RWPE1 (cell line): ENCODE measurements at regions not wholly inside any gene's neighbourhood (a gene's known extent, or its start where the extent isn't known, plus 50 kb on each side); places are given as distances from the start of the nearest gene placed in this dataset.

Experiments used
- CTCF ChIA-PET: fragments of 350-600 bp; sonication (Branson Sonifier 250); formaldehyde crosslinking; extraction: SDS; loops from one replicate; lab custom pipeline; 2021; lab: Yijun Ruan, JAX
- POLR2A ChIA-PET: fragments of 400-600 bp; formaldehyde crosslinking; extraction: SDS; loops from one replicate; lab custom pipeline; 2020; ENCODE audit warnings: antibody characterized with exemption; ENCODE audit not compliant: low non-redundant PET; lab: Yijun Ruan, JAX
- DNase-seq: peaks from one replicate; pipeline ENCODE4 v3.0.0; 2012; ENCODE audit warnings: low spot score
- H3K27ac ChIP-seq: fragments of 450-650 bp; 2 replicates; pipeline ENCODE4 v1.5.1; 2017
- TF ChIP-seq, protein P1 (sequence below): fragments of 450-650 bp; conservative IDR thresholded peaks from 2 replicates; pipeline ENCODE4 v1.5.1; 2017; ENCODE audit warnings: low read depth, mild to moderate bottlenecking

GRCh38 chr6:80480421-80481157 is 374.1 kb downstream of the BCKDHB start:
- TF ChIP-seq, protein P1, sequence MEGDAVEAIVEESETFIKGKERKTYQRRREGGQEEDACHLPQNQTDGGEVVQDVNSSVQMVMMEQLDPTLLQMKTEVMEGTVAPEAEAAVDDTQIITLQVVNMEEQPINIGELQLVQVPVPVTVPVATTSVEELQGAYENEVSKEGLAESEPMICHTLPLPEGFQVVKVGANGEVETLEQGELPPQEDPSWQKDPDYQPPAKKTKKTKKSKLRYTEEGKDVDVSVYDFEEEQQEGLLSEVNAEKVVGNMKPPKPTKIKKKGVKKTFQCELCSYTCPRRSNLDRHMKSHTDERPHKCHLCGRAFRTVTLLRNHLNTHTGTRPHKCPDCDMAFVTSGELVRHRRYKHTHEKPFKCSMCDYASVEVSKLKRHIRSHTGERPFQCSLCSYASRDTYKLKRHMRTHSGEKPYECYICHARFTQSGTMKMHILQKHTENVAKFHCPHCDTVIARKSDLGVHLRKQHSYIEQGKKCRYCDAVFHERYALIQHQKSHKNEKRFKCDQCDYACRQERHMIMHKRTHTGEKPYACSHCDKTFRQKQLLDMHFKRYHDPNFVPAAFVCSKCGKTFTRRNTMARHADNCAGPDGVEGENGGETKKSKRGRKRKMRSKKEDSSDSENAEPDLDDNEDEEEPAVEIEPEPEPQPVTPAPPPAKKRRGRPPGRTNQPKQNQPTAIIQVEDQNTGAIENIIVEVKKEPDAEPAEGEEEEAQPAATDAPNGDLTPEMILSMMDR, result no peak
- POLR2A ChIA-PET, result no interaction called here
- no peak for DNase-seq
- H3K27ac ChIP-seq, result no peak overlapping the region
- CTCF ChIA-PET, result interaction anchor here (0.7 kb wide), 1 partner anchor 56 kb away, joined by 3 read pairs; no protein-coding TSS in a partner anchor

- CTCF ChIA-PET, result no interaction called here
- POLR2A ChIA-PET, result no interaction called here
- TF ChIP-seq, protein P1, result no peak
- DNase-seq, result no peak
- H3K27ac ChIP-seq, result no peak overlapping the region
Observed at GRCh38 chr6:80478030-80478429, 371.6 kb downstream of the BCKDHB start.

GRCh38 chr6:80477591-80477990 is 371.1 kb downstream of the BCKDHB start:
- ChIA-PET CTCF (interaction anchor here (0.6 kb wide), 1 partner anchor 306 kb away, joined by 3 read pairs; no protein-coding TSS in a partner anchor), POLR2A (no interaction called here)
- no peak for DNase-seq
- TF ChIP-seq, protein P1, result no peak
- no peak overlapping the region for H3K27ac ChIP-seq

GRCh38 chr6:80472271-80472670 is 365.8 kb downstream of the BCKDHB start:
- POLR2A ChIA-PET, result no interaction called here
- no peak for DNase-seq
- TF ChIP-seq, protein P1, result no peak
- H3K27ac ChIP-seq, result no peak overlapping the region
- CTCF ChIA-PET, result interaction anchor here (0.6 kb wide), 1 partner anchor 115 kb away, joined by 3 read pairs; no protein-coding TSS in a partner anchor

DNA sequence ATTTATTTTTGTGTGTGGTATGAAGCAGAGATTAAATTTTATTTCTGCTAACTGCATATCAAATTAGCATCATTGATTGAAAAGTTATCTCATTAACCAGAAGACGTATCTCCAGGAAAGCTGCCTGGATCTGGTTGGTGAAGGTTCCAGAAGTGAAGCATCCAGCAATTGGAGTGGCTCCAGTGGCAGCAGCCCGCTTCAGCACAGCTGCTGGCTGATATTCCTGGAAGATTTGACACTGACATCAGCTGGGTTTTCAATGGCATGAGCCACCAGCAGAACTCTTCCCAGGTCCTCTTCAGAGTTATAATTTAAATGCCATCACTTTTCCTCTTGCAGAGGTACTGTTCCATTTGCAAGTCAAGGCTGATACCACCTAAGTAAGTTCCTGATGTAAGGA is 363.5 kb downstream of the BCKDHB start:
- ChIA-PET CTCF (no interaction called here), POLR2A (no interaction called here)
- DNase-seq, result no peak
- TF ChIP-seq, protein P1, result no peak
- H3K27ac ChIP-seq, result no peak overlapping the region

DNA sequence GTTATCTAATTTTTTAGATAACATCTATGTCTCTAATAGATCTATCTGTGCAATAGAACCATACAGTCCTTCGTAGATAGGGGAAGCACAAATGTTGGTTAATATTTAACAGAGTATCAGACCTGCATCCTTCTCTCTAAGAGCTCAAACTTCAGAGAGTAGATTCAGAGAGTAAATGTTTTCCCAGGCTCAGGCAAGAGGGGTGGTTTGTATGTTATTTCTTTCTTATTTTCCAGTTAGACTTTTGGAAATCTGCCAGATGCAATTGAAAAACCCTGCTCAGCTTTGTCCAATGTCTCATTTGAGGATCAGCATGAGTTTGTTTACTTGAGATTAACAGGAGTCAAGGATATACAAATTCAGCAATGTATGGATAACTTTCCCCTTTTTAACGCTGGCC is 361.9 kb downstream of the BCKDHB start:
- ChIA-PET POLR2A (no interaction called here), CTCF (no interaction called here)
- TF ChIP-seq, protein P1, result no peak
- no peak for DNase-seq
- no peak overlapping the region for H3K27ac ChIP-seq
